Fibroblast of skin of left quadriceps (primary cell): ENCODE measurements at regions not wholly inside any gene's neighbourhood (a gene's known extent, or its start where the extent isn't known, plus 50 kb on each side); places are given as distances from the start of the nearest gene placed in this dataset.

Experiments used
- DNase-seq, 2 experiments: peaks; one replicate each; pipeline ENCODE4 v3.0.0-alpha.2; 2013; ENCODE audit warnings: low read depth in 2 of 2

DNA sequence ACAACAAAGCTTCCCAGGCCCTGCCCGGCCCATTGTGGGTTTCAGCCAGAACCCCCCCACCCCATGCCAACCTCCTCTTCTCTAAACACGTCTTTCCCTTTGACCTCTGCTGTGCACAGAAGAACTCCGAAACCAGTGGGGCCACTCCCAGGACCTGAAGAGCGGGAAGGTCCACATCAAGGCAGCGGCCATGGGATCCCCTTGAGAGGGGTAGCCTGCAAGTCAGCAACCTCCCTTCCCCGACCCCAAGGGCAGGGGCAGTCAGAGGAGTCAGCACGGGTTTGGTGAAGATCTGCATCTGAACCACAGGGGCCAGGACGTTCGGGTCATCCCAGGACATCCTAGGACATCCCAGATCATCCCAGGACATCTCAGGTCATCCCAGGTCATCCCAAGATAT is 379.9 kb upstream of the IRX4 start:
- DNase-seq = no peak

DNA sequence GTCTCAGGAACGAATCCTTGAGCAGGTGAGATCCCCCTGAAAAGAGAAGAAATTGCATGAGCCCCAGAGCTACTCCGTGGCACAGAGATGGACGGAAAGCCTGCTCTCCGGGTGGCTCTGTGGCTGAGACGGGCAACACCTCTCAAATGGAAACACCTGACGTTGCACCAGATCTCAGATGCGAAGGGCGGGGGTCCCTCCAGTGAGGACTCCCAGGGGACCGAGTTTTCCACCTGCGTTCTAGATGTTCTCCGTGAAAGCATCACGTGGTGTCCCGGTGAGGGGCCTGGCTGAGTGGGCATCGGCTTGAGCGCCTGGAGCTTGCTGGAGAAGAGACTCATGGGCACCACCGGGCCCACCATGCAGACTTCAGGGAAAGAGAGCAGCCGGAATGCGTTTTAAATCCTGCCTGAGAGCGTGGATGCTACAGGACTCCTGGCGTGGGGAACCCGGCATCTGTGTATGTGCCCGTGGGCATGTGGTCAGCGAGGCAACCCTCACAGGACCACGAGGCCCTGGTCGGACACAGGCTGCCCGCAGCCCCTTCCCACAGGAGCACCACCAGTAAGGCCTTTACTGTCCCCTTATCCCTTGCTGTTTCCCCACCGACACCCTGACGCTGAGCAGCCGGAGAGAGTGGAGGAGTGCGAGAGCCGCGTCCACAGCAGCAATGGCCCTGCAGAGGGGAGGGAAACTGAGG is 378.4 kb upstream of the IRX4 start:
- DNase-seq = no peak

DNA sequence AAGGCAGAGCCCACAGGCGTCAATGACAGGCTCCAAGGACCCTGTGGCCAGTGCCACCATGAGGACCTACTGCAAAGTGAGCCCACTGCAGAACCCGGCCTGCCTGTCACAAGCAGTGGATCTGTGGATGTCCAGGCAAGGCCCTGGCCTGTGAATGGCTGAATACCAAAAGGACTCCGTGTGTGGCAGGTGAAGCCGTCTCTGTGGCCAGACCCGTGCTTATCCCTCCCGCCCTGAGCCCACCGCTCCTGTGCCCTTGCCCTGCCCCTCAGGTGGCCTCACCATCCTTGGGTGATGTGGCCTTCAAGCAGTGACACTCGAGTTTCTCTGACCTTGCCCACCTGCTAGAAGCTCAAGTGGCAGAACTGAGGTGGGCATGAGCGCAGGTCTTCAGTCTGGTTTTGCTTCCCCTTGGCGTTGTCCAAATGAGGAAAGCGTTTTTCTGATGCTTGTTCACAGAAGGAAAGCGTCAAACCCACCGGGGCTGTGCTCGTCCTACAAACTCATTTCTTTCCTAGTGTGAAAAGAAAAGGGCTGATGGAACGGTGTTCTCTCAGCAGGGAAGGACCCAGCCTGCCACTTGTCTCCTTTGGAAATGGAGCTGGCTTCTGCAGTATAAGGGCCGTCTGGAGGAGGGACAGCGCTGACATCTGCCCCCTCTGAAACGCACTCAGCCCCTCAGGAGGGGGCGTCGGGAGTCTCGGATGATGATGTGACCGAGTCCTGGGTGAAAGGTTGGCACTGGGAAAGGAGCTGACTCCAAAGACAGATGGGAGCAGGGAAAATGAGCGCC is 377.7 kb upstream of the IRX4 start:
- DNase-seq = no peak

DNA sequence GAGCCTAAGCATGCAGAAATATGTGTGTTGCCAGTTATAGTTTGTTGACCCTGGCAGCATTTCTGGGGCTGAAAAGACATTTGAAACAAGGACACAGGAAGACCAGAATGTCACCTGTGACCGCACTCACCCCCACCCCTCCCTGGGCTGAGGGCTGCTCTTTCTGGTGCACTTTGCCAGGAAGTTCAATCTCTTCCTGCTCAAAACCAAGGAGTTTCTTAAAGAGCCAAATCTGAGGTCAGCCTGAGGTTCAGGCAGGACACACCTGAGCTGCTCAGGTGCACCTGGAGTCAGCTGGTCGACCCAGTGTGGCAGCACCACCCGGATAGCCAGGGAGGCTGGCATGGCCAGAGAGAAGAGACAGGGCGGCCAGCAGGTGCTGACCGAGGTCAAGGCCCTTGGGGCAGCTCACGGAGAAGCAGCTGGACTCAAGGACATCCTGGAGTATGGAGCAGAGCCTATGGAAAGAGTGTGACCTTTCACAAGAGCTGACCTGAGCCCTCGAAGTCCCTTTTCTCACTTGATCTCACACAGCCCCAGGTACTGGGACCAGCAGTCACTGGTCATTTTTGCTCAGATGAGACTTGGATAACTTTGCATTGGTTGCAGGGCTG is 376.9 kb upstream of the IRX4 start:
- DNase-seq = no peak

DNA sequence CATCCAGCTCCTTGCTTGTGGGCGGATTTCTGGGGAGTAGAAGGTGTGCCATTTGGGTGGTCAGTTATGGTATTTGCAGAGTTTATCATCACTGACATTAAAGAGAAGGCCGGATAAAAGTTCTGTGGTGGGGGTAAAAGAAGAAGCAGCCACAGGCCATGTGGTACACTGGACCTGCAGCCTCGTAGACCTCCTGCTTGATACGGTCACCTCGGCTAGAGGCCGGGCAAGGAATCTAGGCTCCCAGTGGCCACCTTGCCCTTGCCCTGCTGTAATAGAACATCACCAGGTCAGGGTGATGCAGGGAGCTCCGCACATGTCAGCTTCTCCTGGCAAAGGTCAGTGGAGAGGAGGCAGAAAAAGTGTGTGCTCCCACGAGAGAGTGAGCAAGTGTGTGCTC is 376.1 kb upstream of the IRX4 start:
- DNase-seq = no peak

DNA sequence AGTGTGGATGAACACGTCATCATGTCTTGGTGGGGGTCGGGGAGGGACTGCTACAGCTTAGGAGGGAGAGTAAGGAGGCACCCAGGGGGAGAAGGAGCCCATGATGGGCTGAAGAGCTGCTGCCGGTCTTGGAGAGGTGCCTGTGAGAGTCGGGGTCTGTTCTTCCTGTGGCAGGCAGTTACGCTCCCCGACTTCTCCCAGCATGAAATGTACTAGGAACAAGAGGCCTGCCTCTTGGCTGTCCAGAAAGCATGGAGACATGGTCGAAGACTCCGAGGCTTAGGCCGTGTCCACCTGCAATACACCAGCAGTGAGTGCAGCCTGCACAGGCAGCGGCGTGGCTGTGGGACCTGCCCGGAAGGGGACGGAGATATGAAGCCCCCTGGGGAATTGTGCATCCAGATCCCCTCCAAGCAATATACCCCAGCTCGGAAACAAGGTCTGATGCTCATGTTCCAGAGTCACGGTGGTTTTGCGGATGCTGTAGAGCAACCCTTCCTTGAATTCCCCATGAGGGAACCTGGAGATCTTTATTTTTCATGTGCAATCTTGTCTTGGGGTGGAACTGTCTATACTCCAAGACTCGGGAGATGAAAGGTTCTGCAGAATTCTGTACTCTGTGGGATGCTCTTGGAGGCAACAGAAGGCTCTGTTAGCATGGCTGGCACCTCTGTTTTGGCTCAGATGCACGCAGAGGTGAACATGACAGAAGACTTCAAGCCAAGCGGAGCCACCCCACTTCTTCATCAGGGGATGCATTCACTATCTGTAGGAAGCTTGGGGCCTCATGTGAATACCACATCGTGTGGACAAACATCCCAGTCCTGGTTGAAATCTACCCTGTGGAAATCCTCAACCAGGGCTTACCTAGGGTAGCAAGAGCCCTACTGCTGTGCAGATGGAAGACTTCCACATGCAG is 374.9 kb upstream of the IRX4 start:
- DNase-seq = no peak

DNA sequence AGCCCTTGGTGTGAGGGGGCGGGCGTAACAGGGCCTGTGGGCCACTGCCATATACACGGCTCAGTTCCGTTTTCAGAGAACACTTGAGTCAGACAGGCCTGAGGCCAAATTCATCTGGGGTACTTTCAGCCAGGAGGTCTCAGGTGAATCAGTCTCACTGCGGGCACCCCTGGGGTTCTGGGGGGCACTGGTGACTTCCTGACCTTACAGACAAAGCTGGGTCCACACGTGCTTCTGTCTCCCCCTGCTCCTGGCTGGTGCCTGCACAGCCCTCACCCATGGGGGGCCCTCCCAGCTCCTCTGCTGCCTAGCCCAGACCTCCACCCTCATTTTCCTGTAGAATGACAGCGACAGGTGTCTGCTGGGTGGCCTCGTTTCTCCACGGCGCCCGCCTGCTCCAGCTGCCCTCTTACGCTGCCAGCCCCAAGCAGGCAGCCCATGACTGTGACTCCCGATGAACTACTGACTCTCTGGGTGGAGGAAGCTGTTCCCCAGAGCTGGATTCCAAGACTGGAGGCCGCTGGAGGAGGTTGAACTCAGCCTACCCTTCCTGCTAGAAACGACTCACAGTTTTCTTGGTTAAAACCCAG is 374.1 kb upstream of the IRX4 start:
- no peak for DNase-seq

DNA sequence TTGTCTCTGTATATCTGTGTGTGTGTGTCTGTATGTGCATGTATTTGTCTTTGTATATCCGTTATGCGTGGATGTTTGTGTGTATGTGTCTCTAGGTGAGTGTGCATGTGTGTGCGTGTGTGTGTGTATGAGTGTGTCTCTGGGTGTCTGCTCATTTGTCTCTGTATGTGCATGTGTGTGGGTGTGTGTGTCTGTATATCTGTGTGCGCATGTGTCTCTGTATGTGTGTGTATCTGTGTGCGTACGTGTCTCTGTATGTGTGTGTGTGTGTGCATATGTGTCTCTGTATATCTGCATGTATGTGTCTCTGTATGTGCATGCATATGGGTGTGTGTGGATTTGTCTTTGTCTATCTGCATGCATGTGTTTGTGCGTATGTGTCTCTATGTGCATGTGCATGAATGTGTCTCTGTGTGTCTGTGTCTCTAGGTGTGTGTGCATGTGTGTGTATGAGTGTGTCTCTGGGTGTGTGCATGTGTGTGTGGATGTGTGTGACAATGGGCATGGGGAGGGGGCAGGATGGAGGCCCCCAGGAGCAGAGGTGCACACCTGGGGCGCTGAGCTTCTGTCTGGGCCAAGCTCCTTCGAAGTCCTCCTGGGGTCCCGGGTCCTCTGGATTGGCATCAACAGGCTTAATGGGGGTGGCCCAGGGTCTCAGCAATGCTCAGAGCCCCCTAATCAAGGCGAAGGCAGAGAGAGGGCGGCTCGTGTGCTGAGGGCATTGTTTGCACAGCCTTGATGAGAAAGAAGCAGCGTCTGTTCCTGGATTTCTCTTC is 373.4 kb upstream of the IRX4 start:
- DNase-seq = no peak

DNA sequence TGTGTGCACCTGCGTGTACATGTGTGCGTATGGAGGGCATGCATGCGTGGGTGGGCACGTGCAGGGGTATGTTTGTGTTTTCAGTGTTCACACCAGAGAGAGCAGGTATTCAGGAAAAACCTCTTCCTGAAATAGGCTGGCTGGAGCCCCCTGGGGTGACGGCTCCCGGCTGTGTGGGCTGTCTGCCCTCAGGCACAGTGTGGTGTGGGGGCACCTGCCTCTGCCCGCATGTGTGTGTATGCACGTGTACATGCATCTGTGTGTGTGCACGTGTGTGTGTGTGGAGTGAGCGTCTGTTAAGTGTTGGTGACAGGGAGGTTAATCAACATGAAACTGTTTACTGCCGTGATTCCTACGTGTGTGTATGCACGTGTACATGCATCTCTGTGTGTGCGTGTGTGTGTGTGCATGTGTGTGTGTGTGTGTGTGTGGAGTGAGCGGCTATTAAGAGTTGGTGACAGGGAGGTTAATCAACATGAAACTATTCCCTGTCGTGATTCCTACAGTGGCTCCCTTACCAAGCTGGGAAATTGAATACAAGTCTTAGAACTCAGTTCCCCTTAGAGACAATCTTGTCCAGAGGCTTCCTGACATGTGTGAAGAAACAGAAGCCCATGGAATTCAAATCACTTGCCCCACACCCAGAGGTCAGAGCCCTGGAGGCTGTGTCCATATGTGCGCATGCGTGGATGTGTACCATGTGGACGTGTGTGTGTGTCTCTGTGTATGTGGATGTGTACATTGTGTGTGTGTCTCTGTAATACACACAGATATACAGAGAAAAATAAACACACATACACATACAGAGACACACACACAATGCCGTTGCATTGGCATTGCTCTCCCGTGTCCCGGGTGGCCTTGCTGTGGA is 372.4 kb upstream of the IRX4 start:
- DNase-seq = no peak

DNA sequence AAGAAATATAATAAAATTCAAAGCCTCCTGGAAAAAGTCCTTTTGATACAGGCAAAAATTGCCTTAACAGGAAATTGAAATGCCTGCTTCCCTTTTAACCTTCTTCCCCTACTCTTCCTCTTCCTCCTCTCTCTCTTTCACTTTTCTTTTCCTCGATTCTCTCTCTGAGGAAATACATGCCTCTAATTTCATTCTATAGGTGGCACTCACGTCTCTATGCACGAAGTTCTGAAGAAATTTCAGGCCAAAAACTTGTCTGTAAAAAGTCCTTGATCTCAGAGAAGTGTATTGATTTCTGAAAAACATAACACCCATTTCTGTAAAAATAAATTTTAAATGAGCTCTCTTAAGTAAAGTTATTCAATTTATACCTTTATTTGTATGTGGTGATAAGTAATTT is 371.7 kb upstream of the IRX4 start:
- no peak for DNase-seq

DNA sequence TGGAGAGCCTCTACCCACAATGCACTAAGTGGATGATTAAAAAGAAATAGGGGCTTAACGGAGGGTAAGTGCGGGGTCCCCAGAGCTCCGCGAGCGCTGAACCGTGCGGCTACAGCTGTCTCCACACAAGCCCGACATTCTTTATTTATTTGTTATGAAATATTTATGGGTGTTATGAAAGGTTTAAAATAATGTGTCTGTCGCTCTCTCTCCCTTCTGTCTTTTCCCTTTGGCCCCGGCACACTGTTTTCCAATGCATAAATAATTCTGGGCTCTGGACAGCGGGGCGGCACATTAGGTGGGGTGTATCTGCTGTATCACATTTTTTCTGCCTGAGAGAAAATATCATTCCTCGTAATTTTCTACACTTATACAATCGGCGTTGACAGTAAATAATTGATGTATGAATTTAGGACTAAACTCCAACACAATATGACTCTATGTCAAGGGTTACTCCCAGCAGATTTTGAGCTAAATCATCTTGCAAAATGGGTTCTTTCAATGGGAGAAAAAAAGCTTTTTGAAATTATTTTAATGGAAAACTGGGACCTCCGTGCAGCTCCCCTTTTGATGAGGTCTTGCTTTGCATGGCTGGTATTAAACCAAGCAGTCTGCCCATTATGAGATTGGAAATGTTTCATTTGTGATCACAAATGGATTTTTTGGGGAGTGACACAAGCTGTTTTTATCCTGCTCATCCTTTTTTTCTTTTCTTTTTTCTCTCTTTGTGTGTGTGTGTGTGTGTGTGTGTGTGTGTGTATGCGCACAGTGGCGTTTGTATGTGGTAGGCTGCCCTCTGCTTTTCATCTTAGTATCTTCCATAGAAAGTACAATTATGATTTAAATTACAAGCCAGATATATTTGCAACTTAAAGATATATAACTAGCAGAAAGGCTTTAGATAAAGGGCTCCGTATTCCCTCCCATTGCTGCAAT is 370.6 kb upstream of the IRX4 start:
- DNase-seq = no peak

DNA sequence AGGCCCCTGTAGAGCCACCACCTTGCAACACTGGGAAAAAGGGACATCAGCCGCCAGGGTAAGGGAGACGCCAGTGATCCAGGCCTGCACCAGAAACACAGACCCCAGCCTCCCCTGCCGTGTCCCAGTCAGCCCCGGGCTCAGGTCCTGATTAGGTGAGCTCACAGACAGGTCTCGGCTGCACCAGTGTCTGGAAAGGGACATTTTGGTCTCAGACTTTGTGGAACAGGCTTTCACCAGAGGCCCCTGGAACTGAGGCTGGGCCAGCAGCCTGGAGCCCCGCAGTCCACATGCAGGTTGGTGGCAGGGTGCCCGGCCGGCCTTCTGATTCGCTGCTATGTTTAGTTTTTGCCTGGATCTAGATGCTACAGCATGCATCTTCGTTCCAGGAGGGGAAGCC is 369.0 kb upstream of the IRX4 start:
- no peak for DNase-seq

DNA sequence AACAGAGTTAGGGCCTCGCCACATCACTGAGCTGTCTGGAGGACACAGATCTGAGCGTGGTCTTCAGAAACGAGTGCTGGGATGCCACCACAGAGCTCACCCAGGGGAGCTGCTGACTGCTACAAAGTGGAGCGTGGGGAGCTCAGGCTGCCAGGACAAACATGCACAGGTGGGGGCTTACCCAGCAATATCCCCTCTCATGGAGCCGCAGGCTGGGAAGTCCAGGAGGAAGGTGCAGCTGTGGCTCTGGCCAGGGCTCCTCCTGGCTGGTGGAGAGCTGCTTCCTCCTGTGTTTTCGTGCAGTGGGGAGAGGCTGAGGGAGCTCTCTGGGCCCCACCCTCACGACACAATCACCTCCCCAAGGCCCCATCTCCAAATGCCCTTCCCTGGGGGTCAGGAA is 368.6 kb upstream of the IRX4 start:
- no peak for DNase-seq

DNA sequence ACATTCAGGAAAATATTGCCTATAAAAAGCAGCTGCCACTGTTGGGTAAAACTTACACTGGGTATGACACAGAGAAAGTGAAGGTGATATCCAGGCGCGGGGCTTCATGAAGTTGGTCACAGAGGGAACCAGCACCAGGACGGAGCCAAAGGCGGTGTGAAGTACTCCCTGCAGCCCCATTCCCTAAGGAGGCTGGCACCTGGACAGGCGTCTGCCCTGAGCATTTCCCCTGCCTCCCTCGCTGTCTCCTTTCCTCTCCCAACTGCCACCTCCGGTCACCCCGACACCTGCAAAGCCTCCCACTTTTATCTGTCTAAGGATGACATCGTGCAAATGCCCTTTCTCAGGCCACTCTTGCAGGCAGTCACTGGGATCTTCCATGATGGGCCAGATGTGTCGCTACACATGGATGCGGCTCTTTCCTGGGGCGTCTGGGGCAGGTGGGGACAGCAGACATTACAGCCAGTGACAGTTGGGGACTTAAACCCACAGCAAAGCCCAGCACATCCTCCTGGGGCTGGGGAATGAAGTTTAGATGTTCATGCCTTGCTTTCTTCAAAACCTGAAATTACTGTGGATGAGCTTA is 367.7 kb upstream of the IRX4 start:
- no peak for DNase-seq

DNA sequence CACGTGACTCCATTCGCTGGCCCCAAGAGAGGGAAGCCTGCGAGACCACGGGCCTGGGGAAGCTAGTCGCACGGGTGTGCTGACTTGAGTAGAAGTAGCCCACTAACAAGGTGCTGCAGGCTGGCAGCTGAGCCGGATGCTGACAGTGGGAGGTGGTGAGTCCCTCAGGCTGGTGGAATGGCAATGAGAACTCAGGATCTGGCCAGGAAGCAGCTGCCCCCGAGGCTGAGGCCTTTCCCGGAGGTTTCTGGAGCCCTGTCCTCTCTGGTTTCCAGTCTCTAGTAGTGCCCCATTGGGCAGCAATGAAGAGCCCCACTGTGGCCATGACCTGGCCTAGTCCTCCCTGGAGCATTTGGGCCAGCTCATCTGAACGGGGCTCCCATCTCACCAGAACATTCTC is 366.7 kb upstream of the IRX4 start:
- no peak for DNase-seq

DNA sequence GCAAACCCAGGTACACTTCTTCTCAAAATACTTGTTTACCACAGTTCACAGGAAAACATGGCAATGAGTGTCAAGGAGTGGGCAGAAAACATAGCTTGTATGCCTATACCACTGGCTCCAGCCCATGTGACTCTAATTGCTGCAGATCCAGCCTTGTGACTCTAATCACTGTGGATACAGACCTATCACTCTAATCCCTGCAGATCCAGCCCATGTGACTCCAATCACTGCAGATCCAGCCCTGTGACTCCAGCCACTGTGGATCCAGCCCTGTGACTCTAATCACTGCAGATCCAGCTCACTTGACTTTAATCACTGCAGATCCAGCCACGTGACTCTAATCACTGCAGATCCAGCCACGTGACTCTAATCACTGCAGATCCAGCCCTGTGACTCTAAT is 366.3 kb upstream of the IRX4 start:
- no peak for DNase-seq

DNA sequence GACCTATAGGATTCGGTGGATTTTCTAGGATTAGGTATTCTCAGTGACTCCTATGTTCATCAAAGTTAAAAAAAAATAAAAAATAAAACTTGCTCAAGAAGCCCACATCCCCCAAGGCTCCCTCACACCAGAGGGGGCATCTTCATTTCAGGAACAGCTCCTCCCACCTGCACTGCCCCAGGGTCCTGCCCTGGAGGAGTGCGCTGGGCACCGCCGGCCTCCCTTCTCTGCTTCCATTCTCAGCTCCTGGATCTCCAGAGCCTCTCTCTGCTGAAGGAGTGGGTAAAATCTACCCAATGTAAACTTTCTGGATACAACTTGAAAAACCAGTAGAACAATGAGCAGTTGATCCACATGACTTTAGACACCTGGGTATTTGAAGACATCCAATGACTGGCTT is 359.8 kb upstream of the IRX4 start:
- DNase-seq = no peak

DNA sequence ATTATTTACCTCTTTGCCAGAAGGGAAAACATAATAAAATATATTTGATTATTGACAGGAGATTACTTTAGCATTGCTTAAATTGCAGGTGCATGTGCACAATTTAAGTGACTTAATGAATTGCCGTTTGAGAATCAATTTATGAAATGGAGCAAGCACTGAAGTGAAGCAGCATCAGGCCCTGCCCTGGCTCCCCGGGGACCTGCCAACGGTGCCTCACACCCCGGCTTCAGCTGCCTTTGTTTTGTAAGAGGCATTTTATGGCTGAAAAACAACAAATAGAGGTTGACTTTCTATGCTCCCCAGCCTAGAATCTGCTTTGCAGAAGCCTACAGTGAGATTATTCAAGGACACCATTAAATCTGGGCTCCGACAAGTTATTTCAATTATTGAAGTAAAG is 359.1 kb upstream of the IRX4 start:
- no peak for DNase-seq
